HFF-Myc (cell line): ENCODE measurements at regions not wholly inside any gene's neighbourhood (a gene's known extent, or its start where the extent isn't known, plus 50 kb on each side); places are given as distances from the start of the nearest gene placed in this dataset.
"Not testable (repeated sequence)": the region's sequence is repeated elsewhere in the genome, so short reads cannot be mapped to it uniquely, and the experiment has no call there.

Experiments
- DNase-seq: peaks from one replicate; pipeline ENCODE4 v3.0.0-alpha.2; 2011; ENCODE audit warnings: low read depth; ENCODE audit errors: extremely low read depth
- H3K4me3 ChIP-seq: replicated peaks from 2 replicates; pipeline ENCODE4 v1.5.1; 2011; ENCODE audit warnings: low read depth, mild to moderate bottlenecking, control low read depth, low read length
- CTCF ChIP-seq: IDR thresholded peaks from 2 replicates; pipeline ENCODE4 v1.5.1; 2012; ENCODE audit warnings: mild to moderate bottlenecking, low read depth, low read length, control low read depth; ENCODE audit errors: missing control alignments

DNA sequence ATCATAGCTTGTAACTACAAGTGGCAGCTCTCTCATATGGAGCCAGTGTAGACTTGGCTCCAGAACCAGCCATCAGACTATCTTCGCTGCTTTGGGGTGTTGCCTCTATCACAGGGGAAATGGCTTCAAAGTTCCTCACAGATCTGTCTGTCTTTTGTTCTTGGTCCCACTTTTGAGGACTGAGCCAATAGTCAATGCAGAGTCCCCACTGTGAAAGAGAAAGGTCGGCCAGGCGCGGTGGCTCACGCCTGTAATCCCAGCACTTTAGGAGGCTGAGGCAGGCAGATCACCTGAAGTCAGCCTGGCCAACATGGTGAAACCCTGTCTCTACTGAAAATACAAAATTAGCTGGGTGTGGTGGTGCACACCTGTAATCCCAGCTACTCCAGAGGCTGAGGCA, 86.9 kb upstream of the FZD7 start:
- DNase-seq, H3K4me3 ChIP-seq: not testable (repeated sequence)

DNA sequence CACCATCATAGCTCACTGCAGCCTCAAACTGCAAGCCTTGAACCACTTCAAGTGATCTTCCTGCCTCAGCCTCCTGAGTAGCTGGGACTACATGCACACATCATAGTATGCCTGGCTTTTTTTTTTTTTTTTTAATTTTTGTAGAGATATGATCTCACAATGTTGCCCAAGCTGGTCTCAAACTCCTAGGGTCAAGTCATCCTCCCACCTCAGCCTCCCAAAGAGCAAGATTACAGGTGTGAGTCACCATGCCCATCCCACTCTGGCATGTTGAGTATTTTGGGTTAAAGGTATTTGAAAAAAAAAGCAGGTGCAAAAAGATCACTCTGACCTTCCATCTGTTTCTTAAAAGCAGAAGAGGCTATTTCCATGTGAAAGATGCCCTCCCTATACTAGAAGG, 86.4 kb upstream of the FZD7 start:
- no peak overlapping the region for H3K4me3 ChIP-seq
- no peak for TF ChIP-seq CTCF
- DNase-seq = no peak

DNA sequence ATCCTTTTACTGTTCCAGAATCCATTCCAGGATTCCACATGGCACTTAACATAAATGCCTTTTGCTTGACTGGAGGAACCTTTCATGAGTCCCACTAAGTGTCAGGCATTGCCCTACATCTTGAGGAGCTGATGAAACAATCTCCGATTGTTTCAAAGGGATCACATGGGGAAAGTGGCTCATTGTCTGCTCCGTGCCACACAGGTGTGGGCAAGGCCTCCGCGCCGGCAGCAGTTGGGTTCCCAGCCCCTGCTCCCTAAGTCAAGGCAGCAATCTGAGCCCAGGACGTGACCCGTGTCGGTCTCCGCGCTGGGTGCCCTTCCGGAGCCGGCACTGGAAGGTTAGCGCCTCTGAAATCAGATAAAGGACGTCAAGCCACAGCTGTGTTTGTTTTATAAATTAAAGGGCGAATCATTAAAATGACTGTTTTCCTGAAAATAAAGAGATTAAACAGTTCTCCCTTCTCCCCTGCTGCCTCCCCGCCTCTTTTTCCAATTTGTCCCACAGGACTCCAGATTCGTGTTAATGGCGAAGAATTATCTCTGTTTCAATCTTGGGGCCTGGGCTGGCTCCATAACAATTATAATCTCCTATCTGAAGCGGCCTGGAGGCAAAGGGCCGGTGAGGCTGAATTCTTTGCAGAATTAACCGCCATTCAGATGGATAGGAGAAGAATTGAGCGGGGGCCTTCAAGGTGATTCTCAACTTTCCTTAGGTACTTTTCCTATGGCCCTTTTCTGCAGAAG, 84.3 kb upstream of the FZD7 start:
- no peak overlapping the region for H3K4me3 ChIP-seq
- no peak for TF ChIP-seq CTCF
- DNase-seq = no peak

- DNase-seq = no peak
- TF ChIP-seq CTCF = no peak
Observed at GRCh38 chr2:201949927-201950246, 83.8 kb upstream of the FZD7 start.

GRCh38 chr2:201950606-201951005, 83.0 kb upstream of the FZD7 start:
- H3K4me3 ChIP-seq = no peak overlapping the region
- no peak for TF ChIP-seq CTCF
- DNase-seq = no peak

More at GRCh38 chr2:201949927-201950246, 83.8 kb upstream of the FZD7 start:
- H3K4me3 ChIP-seq = no peak overlapping the region

DNA sequence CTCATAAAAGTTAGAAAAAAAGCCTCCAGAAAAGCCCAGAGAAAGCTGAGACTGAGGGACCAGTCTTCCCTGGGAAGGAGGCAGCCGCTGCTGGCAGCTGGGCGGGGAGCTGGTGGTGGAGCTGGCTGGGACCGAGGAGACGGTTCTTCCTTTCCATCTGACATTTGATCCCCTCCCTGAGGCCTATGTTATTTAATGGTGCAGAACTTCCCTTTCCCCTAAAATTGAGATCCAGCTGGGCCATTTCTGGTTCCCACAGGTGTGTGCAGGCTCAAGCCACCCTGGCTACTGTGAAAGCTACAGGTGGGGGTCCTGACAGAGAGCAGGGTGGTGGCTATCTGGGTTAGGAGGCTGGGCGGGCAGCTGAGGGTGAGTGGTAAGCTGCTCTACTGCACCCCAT, 81.5 kb upstream of the FZD7 start:
- DNase-seq = no peak
- no peak for TF ChIP-seq CTCF
- H3K4me3 ChIP-seq = no peak overlapping the region

DNA sequence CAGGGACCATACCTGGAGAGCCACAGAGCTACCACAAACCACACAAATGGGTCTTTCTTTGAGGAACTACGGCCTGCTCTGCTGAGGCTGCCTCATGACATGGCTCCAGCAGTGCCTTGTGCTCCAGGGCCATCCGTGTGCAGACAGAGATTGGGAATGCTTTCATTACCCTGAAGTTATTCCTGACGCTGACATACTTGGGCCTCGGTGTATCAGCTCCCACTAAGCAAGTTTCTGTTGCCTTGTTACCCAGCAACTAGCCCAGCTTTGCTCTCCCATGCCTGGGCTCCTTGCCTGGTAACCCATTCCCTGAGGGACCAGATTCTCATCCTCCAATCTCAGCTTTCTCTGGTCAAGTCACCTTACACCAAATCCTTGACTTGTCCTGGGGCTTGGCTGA, 80.3 kb upstream of the FZD7 start:
- no peak for DNase-seq
- H3K4me3 ChIP-seq = no peak overlapping the region
- TF ChIP-seq CTCF = no peak
